ENCODE measurements at regions not wholly inside any gene's neighbourhood (a gene's known extent, or its start where the extent isn't known, plus 50 kb on each side); places are given as distances from the start of the nearest gene placed in this dataset.
A peak's percentile ranks its signal among the peaks of the same experiment; 100 is the strongest.

GRCh38 chr10:78774999-78775711 lies 293.6 kb upstream of the ZMIZ1 start:
- TF ChIP-seq CTCF (IDR thresholded peaks at IDR 0.05) (no peak), POLR2A (IDR thresholded peaks at IDR 0.05) (no peak), EP300 (IDR thresholded peaks at IDR 0.05) (peak in 1 of 2 donors; percentile 45)

Measured in tibial nerve (tissue), 4 donors.